ENCODE measurements at regions not wholly inside any gene's neighbourhood (a gene's known extent, or its start where the extent isn't known, plus 50 kb on each side); places are given as distances from the start of the nearest gene placed in this dataset.

DNA sequence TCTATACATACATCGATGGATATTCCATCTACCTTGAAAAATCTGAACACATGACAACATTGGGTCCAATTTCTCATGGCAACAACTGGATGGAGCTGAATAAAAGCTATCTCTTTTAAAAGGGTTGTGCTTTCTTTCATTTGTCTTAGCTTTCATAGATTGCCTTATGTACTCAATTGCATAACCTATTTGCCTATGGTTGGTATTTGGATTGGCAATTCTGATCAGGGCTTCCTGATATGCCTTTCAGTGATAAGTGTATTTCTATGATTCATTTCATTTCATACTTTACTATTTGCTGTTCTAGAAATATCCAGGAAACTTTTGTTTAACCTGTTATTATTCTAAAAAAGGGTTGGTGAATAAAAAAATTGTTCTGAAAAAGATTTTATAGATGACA is 509.9 kb downstream of the GRXCR1 start:
- Histone ChIP-seq H3K4me2 (ENCODE audit: low read length) (no peak overlapping the region), H3K79me2 (ENCODE audit: control insufficient read depth, insufficient read depth, low read length, poor library complexity) (no peaks in the 10 kb centered on the region), H3K14ac (ENCODE audit: low read length) (no peak overlapping the region), H3K18ac (ENCODE audit: low read length) (no peak overlapping the region), H2BK12ac (ENCODE audit: low read length) (no peak overlapping the region), H4K12ac (ENCODE audit: low read depth, low read length) (no peak overlapping the region), H3K23ac (ENCODE audit: low read length) (no peak overlapping the region), H3K27ac (ENCODE audit: low read depth, low read length) (no peak overlapping the region), H3K4me3 (ENCODE audit: low read depth, low read length) (no peak overlapping the region), H3K9ac (ENCODE audit: low read length) (no peak overlapping the region), H3K36me3 (ENCODE audit: control insufficient read depth in 1 of 2, insufficient read depth in 2 of 2, low read length in 2 of 2) (no peaks in the 10 kb centered on the region), H4K91ac (ENCODE audit: low read depth, low read length) (no peak overlapping the region), H4K8ac (ENCODE audit: low read depth, low read length) (no peak overlapping the region), H3K4me1 (ENCODE audit: control insufficient read depth in 1 of 2, insufficient read depth in 2 of 2, low read length in 2 of 2) (no peaks in the 10 kb centered on the region), H2AK5ac (ENCODE audit: low read length) (no peak overlapping the region), H3K27me3 (ENCODE audit: insufficient read depth, low read length) (no peaks in the 10 kb centered on the region), H3K79me1 (ENCODE audit: low read length) (no peaks in the 10 kb centered on the region), H2AFZ (ENCODE audit: insufficient read depth, low read length, poor library complexity) (no peak overlapping the region), H2BK5ac (ENCODE audit: low read depth, low read length, poor library complexity) (no peak overlapping the region), H3K9me3 (ENCODE audit: insufficient read depth, low read depth, low read length) (peaks cover 7% of the 10 kb centered on the region), H3K4ac (ENCODE audit: low read depth, low read length) (no peak overlapping the region), H2BK120ac (ENCODE audit: insufficient read depth, low read length, poor library complexity) (no peak overlapping the region)
- no CpG with 5 or more reads among the region's 1 CpG for WGBS (ENCODE audit: extremely low coverage, insufficient coverage, insufficient read length)
- DNase-seq: no peak

DNA sequence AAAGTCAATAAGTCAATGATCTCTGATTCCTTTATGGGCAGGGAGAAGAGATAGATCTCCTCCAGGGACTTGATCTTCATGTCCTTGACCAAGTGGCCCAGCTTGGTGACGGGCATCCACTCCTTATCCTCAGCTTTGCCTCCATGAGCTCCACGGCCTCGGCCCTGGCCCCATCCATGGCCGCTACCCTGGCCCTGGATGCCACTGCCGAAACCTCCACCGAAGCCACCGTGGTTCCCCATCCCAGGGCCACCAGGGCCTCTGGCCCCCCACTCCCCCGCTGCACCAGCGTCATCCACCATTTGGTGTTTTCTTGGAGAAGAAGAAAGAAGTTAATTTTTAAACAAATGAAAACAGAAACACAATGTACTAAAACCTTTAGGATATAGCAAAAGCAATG is 518.1 kb downstream of the GRXCR1 start:
- Histone ChIP-seq H3K4me3 (ENCODE audit: low read depth, low read length) (no peak overlapping the region), H4K12ac (ENCODE audit: low read depth, low read length) (no peak overlapping the region), H3K9ac (ENCODE audit: low read length) (no peak overlapping the region), H3K79me1 (ENCODE audit: low read length) (no peaks in the 10 kb centered on the region), H3K27ac (ENCODE audit: low read depth, low read length) (no peak overlapping the region), H4K8ac (ENCODE audit: low read depth, low read length) (no peak overlapping the region), H3K79me2 (ENCODE audit: control insufficient read depth, insufficient read depth, low read length, poor library complexity) (no peaks in the 10 kb centered on the region), H3K4me2 (ENCODE audit: low read length) (no peak overlapping the region), H3K4me1 (ENCODE audit: control insufficient read depth in 1 of 2, insufficient read depth in 2 of 2, low read length in 2 of 2) (no peaks in the 10 kb centered on the region), H2BK12ac (ENCODE audit: low read length) (no peak overlapping the region), H2AFZ (ENCODE audit: insufficient read depth, low read length, poor library complexity) (no peak overlapping the region), H3K4ac (ENCODE audit: low read depth, low read length) (no peak overlapping the region), H3K23ac (ENCODE audit: low read length) (no peak overlapping the region), H2BK120ac (ENCODE audit: insufficient read depth, low read length, poor library complexity) (no peak overlapping the region), H3K9me3 (ENCODE audit: insufficient read depth, low read depth, low read length) (peaks cover 9% of the 10 kb centered on the region), H2AK5ac (ENCODE audit: low read length) (no peak overlapping the region), H4K91ac (ENCODE audit: low read depth, low read length) (no peak overlapping the region), H2BK5ac (ENCODE audit: low read depth, low read length, poor library complexity) (no peak overlapping the region), H3K18ac (ENCODE audit: low read length) (no peak overlapping the region), H3K36me3 (ENCODE audit: control insufficient read depth in 1 of 2, insufficient read depth in 2 of 2, low read length in 2 of 2) (no peaks in the 10 kb centered on the region), H3K14ac (ENCODE audit: low read length) (no peak overlapping the region), H3K27me3 (ENCODE audit: insufficient read depth, low read length) (no peaks in the 10 kb centered on the region)
- WGBS (ENCODE audit: extremely low coverage, insufficient coverage, insufficient read length): no CpG with 5 or more reads among the region's 9 CpGs
- DNase-seq: no peak

DNA sequence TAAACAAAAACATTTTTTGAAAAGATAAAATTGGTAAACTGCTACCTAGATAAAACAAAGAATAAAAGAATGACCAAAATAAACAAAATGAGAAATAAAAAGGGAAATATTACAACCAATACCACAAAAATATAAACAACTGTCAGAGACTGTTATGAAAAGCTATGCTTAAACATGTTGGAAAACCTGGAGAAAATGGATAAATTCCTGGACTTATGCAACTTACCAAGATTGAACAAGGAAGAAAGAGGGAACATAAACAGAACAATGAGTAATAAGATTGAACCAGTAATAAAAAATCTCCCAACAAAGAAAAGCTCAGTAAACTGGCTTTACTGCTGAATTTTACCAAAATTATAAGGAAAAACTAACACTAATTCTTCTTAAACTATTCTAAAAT is 518.7 kb downstream of the GRXCR1 start:
- Histone ChIP-seq H3K36me3 (ENCODE audit: control insufficient read depth in 1 of 2, insufficient read depth in 2 of 2, low read length in 2 of 2) (no peaks in the 10 kb centered on the region), H3K27ac (ENCODE audit: low read depth, low read length) (no peak overlapping the region), H4K8ac (ENCODE audit: low read depth, low read length) (no peak overlapping the region), H2BK120ac (ENCODE audit: insufficient read depth, low read length, poor library complexity) (no peak overlapping the region), H3K18ac (ENCODE audit: low read length) (no peak overlapping the region), H3K4me3 (ENCODE audit: low read depth, low read length) (no peak overlapping the region), H2AK5ac (ENCODE audit: low read length) (no peak overlapping the region), H2BK12ac (ENCODE audit: low read length) (no peak overlapping the region), H3K27me3 (ENCODE audit: insufficient read depth, low read length) (no peaks in the 10 kb centered on the region), H3K14ac (ENCODE audit: low read length) (no peak overlapping the region), H3K79me1 (ENCODE audit: low read length) (no peaks in the 10 kb centered on the region), H3K79me2 (ENCODE audit: control insufficient read depth, insufficient read depth, low read length, poor library complexity) (no peaks in the 10 kb centered on the region), H3K4ac (ENCODE audit: low read depth, low read length) (no peak overlapping the region), H3K4me2 (ENCODE audit: low read length) (no peak overlapping the region), H2BK5ac (ENCODE audit: low read depth, low read length, poor library complexity) (no peak overlapping the region), H4K91ac (ENCODE audit: low read depth, low read length) (no peak overlapping the region), H3K23ac (ENCODE audit: low read length) (no peak overlapping the region), H3K9ac (ENCODE audit: low read length) (no peak overlapping the region), H2AFZ (ENCODE audit: insufficient read depth, low read length, poor library complexity) (no peak overlapping the region), H3K9me3 (ENCODE audit: insufficient read depth, low read depth, low read length) (peaks cover 9% of the 10 kb centered on the region), H3K4me1 (ENCODE audit: control insufficient read depth in 1 of 2, insufficient read depth in 2 of 2, low read length in 2 of 2) (no peaks in the 10 kb centered on the region), H4K12ac (ENCODE audit: low read depth, low read length) (no peak overlapping the region)
- DNase-seq: no peak

DNA sequence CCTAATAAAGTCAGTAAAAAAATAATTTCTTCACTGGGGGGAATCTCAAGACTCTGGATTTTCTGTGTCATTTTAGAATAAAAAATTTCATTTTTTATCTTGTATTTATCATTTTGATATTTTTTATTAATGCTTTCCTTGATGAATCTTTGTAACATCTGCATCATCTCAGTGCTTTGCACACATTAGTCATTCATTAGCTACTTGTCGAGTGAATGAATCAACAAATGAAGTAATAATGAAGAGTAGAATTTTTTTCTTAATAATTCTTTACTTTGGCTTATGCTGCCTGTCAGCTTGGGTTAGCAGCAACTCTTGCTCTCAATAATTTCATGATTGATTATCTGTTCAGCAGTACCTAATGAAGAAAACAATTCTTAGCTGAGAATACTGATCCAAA is 530.8 kb downstream of the GRXCR1 start:
- no peaks in the 10 kb centered on the region for H3K79me2 ChIP-seq (ENCODE audit: control insufficient read depth, insufficient read depth, low read length, poor library complexity)
- no peak overlapping the region for H3K4me3 ChIP-seq (ENCODE audit: low read depth, low read length)
- H3K4me1 ChIP-seq (ENCODE audit: control insufficient read depth in 1 of 2, insufficient read depth in 2 of 2, low read length in 2 of 2): no peaks in the 10 kb centered on the region
- H3K23ac ChIP-seq (ENCODE audit: low read length): no peak overlapping the region
- H4K8ac ChIP-seq (ENCODE audit: low read depth, low read length): no peak overlapping the region
- no CpG with 5 or more reads among the region's 1 CpG for WGBS (ENCODE audit: extremely low coverage, insufficient coverage, insufficient read length)
- H3K18ac ChIP-seq (ENCODE audit: low read length): no peak overlapping the region
- no peak overlapping the region for H4K91ac ChIP-seq (ENCODE audit: low read depth, low read length)
- H3K14ac ChIP-seq (ENCODE audit: low read length): no peak overlapping the region
- H3K27me3 ChIP-seq (ENCODE audit: insufficient read depth, low read length): no peaks in the 10 kb centered on the region
- H2AK5ac ChIP-seq (ENCODE audit: low read length): no peak overlapping the region
- H3K36me3 ChIP-seq (ENCODE audit: control insufficient read depth in 1 of 2, insufficient read depth in 2 of 2, low read length in 2 of 2): no peaks in the 10 kb centered on the region
- H2AFZ ChIP-seq (ENCODE audit: insufficient read depth, low read length, poor library complexity): no peak overlapping the region
- no peak overlapping the region for H2BK5ac ChIP-seq (ENCODE audit: low read depth, low read length, poor library complexity)
- no peak overlapping the region for H2BK12ac ChIP-seq (ENCODE audit: low read length)
- H4K12ac ChIP-seq (ENCODE audit: low read depth, low read length): no peak overlapping the region
- no peak overlapping the region for H3K4ac ChIP-seq (ENCODE audit: low read depth, low read length)
- no peak overlapping the region for H3K4me2 ChIP-seq (ENCODE audit: low read length)
- H3K79me1 ChIP-seq (ENCODE audit: low read length): no peaks in the 10 kb centered on the region
- no peaks in the 10 kb centered on the region for H3K9me3 ChIP-seq (ENCODE audit: insufficient read depth, low read depth, low read length)
- DNase-seq: no peak
- no peak overlapping the region for H3K27ac ChIP-seq (ENCODE audit: low read depth, low read length)
- no peak overlapping the region for H2BK120ac ChIP-seq (ENCODE audit: insufficient read depth, low read length, poor library complexity)
- no peak overlapping the region for H3K9ac ChIP-seq (ENCODE audit: low read length)

DNA sequence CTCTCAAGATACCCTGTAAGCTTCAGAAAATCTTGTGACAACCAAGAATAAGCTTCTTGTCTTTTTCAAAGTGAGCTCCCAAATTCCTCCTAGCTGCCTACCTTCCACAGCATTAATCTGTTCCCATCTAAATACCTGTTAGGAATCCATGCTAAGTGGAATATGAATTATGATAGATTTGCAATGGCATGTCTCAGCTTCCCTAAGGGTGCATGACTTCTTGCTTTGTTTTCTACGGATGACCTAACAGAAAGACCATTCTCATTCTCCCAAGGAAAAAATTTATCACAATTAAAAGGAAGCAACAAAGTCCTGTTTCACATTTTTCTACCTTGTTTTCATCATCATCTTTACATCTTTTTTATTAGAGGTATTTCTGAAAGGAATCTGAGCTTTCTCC is 532.7 kb downstream of the GRXCR1 start:
- no peak overlapping the region for H4K91ac ChIP-seq (ENCODE audit: low read depth, low read length)
- H3K4me3 ChIP-seq (ENCODE audit: low read depth, low read length): no peak overlapping the region
- no peak overlapping the region for H2BK12ac ChIP-seq (ENCODE audit: low read length)
- no peaks in the 10 kb centered on the region for H3K9me3 ChIP-seq (ENCODE audit: insufficient read depth, low read depth, low read length)
- no peaks in the 10 kb centered on the region for H3K4me1 ChIP-seq (ENCODE audit: control insufficient read depth in 1 of 2, insufficient read depth in 2 of 2, low read length in 2 of 2)
- H3K4ac ChIP-seq (ENCODE audit: low read depth, low read length): no peak overlapping the region
- DNase-seq: peak in 1 of 2 donors; percentile 39
- H3K9ac ChIP-seq (ENCODE audit: low read length): no peak overlapping the region
- no peak overlapping the region for H4K12ac ChIP-seq (ENCODE audit: low read depth, low read length)
- H3K27ac ChIP-seq (ENCODE audit: low read depth, low read length): no peak overlapping the region
- no peak overlapping the region for H2BK5ac ChIP-seq (ENCODE audit: low read depth, low read length, poor library complexity)
- H3K79me2 ChIP-seq (ENCODE audit: control insufficient read depth, insufficient read depth, low read length, poor library complexity): no peaks in the 10 kb centered on the region
- H2BK120ac ChIP-seq (ENCODE audit: insufficient read depth, low read length, poor library complexity): no peak overlapping the region
- no peak overlapping the region for H3K4me2 ChIP-seq (ENCODE audit: low read length)
- H3K18ac ChIP-seq (ENCODE audit: low read length): no peak overlapping the region
- H3K79me1 ChIP-seq (ENCODE audit: low read length): no peaks in the 10 kb centered on the region
- H3K14ac ChIP-seq (ENCODE audit: low read length): no peak overlapping the region
- no peaks in the 10 kb centered on the region for H3K27me3 ChIP-seq (ENCODE audit: insufficient read depth, low read length)
- no peak overlapping the region for H4K8ac ChIP-seq (ENCODE audit: low read depth, low read length)
- H3K36me3 ChIP-seq (ENCODE audit: control insufficient read depth in 1 of 2, insufficient read depth in 2 of 2, low read length in 2 of 2): no peaks in the 10 kb centered on the region
- H2AK5ac ChIP-seq (ENCODE audit: low read length): no peak overlapping the region
- no peak overlapping the region for H2AFZ ChIP-seq (ENCODE audit: insufficient read depth, low read length, poor library complexity)
- WGBS (ENCODE audit: extremely low coverage, insufficient coverage, insufficient read length): no CpG with 5 or more reads among the region's 1 CpG
- H3K23ac ChIP-seq (ENCODE audit: low read length): no peak overlapping the region

Measured in trophoblast cell (in vitro differentiated cells and primary cell).